ENCODE measurements at regions not wholly inside any gene's neighbourhood (a gene's known extent, or its start where the extent isn't known, plus 50 kb on each side); places are given as distances from the start of the nearest gene placed in this dataset.
"Not testable (repeated sequence)": the region's sequence is repeated elsewhere in the genome, so short reads cannot be mapped to it uniquely, and the experiment has no call there.

DNA sequence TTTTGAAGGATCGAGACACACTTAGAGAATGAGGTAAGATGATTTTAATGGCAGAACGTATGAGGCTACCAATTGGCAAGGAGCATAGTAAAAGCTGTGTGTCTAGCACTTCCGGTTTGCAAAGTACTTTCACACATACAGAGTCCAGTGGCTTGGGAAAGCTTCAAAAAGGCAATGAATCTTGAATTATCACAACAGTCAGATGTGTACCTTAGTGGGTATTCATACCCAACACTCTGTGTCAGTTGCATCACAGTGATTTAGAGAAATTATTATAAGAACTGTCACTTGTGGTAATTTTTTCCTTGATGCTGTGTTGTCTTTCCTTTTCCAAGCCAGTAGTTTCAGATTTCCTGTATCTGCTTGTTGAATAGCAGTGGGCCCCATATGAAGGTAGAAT lies 424.1 kb downstream of the PCNX1 start:
- no peak for DNase-seq

DNA sequence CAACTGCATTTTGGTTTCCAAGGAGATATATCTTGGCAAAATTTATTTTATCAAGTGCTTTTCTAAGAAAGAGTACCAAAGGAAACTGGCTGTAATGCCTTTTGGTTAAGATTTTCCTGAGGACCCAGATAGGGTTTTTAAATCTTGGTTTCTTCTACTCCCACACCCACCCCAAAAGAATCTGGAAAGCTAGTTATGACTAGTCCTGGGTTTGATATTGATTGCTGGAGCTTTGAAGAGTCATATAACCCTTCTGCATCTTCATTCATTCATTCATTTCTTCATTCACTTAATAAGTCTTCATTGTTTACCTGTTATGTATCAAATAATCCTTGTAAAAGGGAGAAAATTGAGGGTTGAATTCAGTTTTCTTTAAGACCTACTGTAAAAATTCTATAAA lies 425.2 kb downstream of the PCNX1 start:
- no peak for DNase-seq

GRCh38 chr14:71333705-71334104 lies 426.4 kb downstream of the PCNX1 start:
- no peak for DNase-seq

GRCh38 chr14:71336489-71337192 lies 429.4 kb downstream of the PCNX1 start:
- DNase-seq, result no peak

DNA sequence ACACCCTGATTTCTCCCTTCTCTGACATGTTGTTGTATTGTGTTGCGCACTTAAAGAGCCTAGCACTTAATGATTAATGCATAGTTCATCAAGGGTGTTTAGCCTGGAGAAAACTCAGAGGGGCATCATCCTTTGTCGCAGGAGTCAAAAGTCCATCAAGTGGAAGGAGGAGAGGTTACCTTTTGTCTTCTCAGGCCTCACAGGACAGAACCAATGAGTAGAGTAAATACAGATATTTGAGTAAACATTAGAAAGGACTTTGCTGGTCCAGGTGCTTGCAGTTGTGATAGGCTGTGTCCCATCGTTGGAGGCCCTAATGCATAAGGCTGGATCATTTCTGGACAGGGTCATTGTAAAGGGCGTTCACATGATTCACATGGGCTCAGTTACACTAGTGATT lies 430.9 kb downstream of the PCNX1 start:
- DNase-seq, result no peak

GRCh38 chr14:71339650-71340415 lies 432.6 kb downstream of the PCNX1 start:
- DNase-seq, result no peak

GRCh38 chr14:71341156-71341555 lies 433.9 kb downstream of the PCNX1 start:
- DNase-seq, result no peak

DNA sequence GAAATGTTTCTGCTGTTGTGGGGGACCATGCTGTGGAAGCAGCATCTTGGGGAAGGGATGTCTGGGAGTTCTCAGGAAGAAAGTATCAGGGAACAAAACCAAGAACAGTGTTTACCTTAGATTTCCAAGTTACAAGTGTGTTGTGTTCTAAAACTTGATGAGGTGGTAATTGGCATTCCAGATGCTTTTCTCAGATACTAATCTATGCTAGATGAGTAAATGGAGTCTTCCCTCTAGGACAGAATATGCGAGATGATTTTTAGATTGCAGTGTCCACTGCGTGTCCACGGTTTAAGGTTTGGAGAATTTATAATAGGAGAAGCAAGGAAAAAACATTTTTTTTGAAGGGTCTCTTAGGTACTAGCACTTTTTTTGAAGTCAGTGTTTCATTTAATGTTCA lies 436.5 kb downstream of the PCNX1 start:
- no peak for DNase-seq

DNA sequence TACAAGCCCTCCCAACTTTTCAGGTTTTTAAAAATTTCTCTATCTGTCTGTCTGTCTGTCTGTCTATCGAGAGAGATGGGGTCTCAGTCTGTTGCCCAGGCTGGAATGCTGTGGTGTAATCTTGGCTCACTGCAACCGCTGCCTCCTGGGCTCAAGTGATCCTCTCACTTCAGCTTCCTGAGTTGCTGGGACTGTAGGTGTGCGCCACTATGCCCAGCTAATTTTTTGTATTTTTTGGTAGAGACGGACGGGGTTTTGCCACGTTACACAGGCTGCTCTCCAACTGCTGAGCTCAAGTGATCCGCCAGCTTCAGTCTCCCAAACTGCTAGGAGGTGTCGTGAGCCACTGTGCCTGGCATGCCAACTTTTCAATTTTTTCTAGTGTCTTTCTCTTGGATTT lies 437.2 kb downstream of the PCNX1 start:
- DNase-seq, result no peak

DNA sequence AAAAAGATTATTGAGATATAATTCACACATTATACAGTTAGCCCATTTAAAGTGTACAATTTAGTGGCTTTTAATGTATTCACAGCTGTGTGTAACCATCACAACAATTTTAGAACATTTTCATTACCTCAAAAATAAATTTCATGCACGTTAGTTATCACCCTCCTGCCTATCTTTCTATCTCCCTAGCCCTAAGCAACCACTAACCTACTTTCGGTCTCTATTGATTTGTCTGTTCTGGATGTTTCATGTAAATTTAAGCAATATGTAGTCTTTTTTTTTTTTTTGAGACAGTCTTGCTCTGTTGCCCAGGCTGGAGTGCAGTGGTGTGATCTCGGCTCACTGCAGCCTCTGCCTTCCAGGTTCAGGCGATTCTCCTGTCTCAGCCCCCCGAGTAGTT lies 439.4 kb downstream of the PCNX1 start:
- no peak for DNase-seq

DNA sequence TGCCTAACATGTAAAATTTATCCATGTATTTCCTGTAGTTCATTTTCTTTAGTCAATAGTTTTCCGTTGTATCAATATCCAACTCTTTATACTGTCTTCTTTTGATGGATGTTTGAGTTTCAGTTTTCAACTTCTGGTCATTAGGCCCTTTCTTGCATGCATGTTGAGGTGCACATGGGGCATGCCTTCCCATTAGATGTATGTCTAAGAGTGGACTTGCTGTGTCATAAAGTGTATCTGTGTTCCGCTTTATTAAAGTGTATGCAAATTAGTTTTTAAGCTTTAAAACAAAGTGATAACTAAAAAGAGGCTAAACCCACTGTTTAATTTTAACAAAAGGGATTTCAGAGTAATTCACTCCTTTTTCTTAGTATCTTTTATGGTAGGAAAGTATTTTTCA lies 441.1 kb downstream of the PCNX1 start:
- no peak for DNase-seq

DNA sequence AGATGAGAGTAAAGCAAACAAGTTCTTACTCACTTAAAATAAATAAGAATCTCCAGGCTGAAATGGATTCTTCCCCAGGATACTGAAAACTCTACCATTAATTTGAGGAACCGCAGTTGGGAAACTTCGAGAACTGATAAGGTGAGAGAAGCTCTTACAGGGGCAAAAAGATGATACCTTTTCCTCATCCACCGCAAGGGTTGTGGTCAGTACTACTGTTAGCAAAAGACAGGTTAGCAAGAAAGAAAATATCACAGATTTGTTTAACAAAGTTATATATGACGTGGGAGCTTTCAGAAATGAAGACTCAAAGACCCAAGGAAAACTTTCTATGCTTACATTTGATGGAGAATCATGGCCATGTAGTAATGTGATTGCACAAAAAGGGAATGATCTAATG lies 441.6 kb downstream of the PCNX1 start:
- no peak for DNase-seq

DNA sequence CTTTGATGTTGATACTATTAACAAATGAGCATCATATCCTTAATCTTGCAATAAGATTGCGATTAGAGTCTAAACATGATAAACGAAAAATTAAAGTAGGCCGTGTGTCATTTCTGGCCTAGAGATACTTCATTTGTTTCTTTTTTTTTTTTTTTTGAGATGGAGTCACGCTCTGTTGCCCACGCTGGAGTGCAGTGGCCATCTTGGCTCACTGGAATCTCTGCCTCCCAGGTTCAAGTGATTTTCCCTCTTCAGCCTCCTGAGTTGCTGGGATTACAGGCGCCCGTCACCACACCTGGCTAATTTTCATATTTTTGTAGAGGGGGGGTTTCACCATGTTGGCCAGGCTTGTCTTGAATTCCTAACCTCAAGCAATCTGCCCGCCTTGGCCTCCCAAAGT lies 446.9 kb downstream of the PCNX1 start:
- DNase-seq, result no peak

DNA sequence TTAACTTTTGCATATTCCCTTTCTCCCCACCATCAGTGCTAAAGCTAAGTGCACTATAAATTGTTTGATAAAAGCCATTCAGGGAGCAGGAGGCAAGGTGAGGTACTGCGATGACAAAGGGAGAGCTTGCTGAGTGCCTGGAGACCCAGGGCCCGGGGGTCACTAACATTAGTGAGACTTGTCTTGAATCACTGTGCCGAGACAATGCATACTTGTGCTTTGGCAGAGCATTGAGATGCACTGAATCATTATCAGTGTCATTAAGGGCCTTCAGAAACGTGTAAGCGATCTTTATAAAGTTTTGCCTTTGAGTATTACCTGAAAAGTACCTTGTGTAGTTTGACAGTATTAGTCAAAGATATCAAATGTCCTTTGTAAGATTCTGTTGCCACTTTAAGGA lies 447.5 kb downstream of the PCNX1 start:
- no peak for DNase-seq

DNA sequence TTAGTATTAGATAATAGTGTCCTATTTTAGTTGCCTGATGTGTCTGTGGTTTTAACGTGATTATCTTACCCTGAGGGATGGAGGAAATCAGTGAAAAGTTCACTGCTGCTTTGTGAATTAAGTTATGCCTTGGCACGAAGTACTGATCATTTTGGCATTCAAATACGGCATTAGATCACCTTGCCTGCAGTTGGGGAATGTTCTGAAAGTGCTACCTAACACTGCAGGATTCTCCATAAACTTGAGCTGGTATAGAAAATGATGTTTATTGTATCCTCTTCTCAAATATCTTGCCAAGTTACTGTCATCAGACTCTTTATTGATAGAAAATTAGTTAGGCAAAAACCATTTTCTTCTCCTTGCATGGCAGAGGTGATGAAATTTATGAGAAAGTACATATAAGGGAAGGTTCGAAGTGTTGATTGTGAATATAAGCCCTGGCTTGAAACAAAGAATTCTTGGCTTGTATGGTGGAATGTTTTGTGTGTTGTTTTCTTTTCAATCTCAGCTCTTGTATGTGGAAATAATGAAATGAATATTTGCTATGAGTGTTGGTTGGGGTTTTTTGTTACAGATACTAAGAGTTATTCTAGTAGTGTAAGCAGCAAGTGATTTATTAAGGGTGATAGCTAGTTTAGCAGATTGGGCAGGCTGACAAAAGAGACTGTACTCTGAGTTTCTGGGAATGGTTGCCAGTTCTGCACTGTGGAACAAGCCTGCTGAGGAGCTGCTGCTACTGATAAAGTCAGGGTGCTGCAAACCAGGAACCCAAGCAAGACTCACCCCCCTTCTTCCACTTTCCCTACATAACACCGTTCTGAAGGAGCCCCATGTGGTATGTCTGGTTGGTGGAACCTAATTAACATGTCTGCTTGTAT lies 448.3 kb downstream of the PCNX1 start:
- DNase-seq, result peak; percentile 49

GRCh38 chr14:71358209-71358931 lies 451.1 kb downstream of the PCNX1 start:
- DNase-seq, result no peak

DNA sequence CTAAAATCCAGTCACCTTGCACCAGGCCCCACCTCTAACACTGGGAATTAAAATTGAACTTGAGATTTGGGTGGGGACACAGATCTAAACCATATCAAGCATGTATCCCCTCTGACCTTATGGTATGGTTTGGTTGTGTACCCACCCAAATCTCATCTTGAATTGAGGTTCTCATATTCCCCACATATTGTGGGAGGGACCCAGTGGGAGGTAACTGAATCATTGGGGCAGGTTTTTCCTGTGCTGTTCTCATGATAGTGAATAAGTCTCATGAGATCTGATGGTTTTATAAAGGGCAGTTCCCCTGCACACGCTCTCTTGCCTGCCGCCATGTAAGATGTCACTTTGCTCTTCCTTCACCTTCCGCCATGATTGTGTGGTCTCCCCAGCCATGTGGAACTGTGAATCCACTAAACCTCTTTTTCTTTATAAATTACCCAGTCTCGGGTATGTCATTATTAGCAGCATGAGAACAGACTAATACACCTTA lies 451.7 kb downstream of the PCNX1 start:
- not testable (repeated sequence) for DNase-seq

GRCh38 chr14:71359823-71360222 lies 452.6 kb downstream of the PCNX1 start:
- DNase-seq, result no peak

DNA sequence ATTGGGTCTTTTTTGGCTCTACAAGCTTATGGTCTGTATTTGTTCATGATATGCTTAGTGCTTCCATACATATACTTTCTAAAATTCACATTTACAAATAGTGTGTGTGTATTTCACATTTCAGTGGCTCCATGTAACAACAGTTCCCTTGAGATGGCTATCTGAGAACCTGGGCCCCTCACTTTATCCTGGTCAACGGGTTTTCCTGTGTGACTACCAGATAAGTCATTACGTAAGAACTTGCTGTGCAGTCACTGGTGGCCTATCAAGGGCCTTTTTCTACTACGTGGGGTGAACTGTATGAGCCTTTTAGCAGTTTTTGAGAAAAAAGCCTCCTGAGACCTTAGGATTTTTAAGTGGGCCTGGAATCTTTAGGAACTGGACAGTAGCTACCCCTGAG lies 454.1 kb downstream of the PCNX1 start:
- DNase-seq, result no peak

DNA sequence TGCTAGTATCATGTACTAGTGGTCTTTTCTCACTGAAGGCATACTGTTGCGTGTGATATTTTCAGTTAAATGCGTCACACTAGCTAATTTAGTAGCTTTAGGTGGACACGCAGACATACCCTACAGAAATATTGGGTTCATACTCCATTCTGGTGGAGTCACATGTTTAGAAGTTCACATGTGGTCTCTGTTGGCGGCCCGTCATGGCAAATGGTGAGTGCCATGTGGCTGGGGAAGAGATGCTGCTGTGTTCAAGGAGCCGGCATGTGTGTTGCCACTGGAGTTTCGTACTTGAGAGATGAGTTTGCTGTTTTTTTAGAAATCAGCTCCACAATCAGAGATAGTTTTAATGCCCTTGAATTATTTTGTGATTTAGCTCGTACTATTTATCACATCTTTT lies 454.6 kb downstream of the PCNX1 start:
- no peak for DNase-seq

- DNase-seq, result no peak
Measured at GRCh38 chr14:71362282-71362681, 455.0 kb downstream of the PCNX1 start.

DNA sequence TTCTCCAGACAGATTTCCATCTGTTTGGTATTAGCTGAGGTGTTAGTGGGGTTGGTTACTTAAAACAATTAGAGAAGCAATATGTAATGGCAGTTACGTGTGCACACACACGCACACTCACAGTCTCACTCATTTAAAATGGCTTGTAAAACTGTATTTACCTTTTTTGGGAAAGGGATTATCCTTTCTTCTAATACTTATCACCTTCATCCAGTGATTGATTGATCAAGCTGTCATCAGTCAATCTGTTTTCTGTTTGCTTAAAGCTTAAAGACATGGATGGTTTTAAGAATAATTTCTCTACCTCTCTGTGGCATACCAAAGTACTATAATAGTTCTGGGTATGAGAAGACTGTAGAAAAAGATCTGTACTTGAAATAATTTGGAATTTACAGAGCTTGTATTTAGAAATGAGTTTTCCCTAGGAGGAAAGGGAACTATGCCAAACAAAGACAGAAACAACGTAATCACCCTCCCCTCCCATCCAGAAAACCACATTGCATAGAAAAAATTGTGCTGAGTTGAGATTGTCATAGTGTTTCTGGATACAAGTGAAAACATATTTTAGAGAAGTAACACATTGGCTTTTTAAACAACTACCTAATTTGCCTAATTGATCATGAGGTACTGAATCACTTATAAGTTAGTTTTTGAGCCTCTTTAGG lies 455.8 kb downstream of the PCNX1 start:
- DNase-seq, result peak; percentile 69

Data from hindlimb muscle (tissue), 1 donor.